Osteoblast (primary cell): ENCODE measurements at regions not wholly inside any gene's neighbourhood (a gene's known extent, or its start where the extent isn't known, plus 50 kb on each side); places are given as distances from the start of the nearest gene placed in this dataset.

ENCODE experiments used
- DNase-seq: peaks from one replicate; pipeline ENCODE4 v3.0.0; 2011; ENCODE audit warnings: low spot score, mixed read lengths; ENCODE audit not compliant: insufficient read length; ENCODE audit errors: missing footprints
- H2AFZ ChIP-seq: 2 replicates; pipeline ENCODE4 v1.6.0; 2011; ENCODE audit warnings: mild to moderate bottlenecking, low read length
- H3K27ac ChIP-seq: 2 replicates; pipeline ENCODE4 v1.5.1; 2011; ENCODE audit warnings: mild to moderate bottlenecking, low read depth, low read length, moderate library complexity
- H3K27me3 ChIP-seq: 2 replicates; pipeline ENCODE4 v1.6.0; 2012; ENCODE audit warnings: mild to moderate bottlenecking, control low read depth, inconsistent platforms, low read length, moderate library complexity; ENCODE audit not compliant: insufficient read depth
- H3K36me3 ChIP-seq: 2 replicates; pipeline ENCODE4 v1.5.1; 2011; ENCODE audit warnings: mild to moderate bottlenecking, low read length, control low read depth, moderate library complexity; ENCODE audit not compliant: insufficient read depth
- H3K4me1 ChIP-seq: 2 replicates; pipeline ENCODE4 v1.5.1; 2011; ENCODE audit warnings: mild to moderate bottlenecking, low read length, control low read depth, moderate library complexity; ENCODE audit not compliant: insufficient read depth
- H3K4me2 ChIP-seq: 2 replicates; pipeline ENCODE4 v1.6.0; 2011; ENCODE audit warnings: mild to moderate bottlenecking, low read length; ENCODE audit not compliant: insufficient read depth
- H3K4me3 ChIP-seq: fragments of 200-600 bp; sonication (generic); 3 replicates; pipeline ENCODE4 v1.5.1; 2012; ENCODE audit warnings: mild to moderate bottlenecking, low read length, inconsistent platforms; ENCODE audit not compliant: insufficient read depth
- H3K79me2 ChIP-seq: 2 replicates; pipeline ENCODE4 v1.6.0; 2012; ENCODE audit warnings: mild to moderate bottlenecking, low read length, control low read depth, inconsistent platforms; ENCODE audit not compliant: insufficient read depth
- H3K9me3 ChIP-seq: 2 replicates; pipeline ENCODE4 v1.5.1; 2011; ENCODE audit warnings: low read depth, low read length, control low read depth
- H4K20me1 ChIP-seq: 2 replicates; pipeline ENCODE4 v1.6.0; 2012; ENCODE audit warnings: mild to moderate bottlenecking, low read length, control low read depth; ENCODE audit not compliant: insufficient read depth
- CTCF ChIP-seq: IDR thresholded peaks from 2 replicates; pipeline ENCODE4 v1.5.1; 2011; ENCODE audit warnings: mild to moderate bottlenecking, low read depth, low read length, moderate library complexity; ENCODE audit errors: extremely low read depth

- no peak overlapping the region for H2AFZ ChIP-seq
- peaks cover 8% of the 10 kb centered on the region for H3K27me3 ChIP-seq
- H3K27ac ChIP-seq, result no peak overlapping the region
- no peaks in the 10 kb centered on the region for H4K20me1 ChIP-seq
- DNase-seq, result no peak
- no peaks in the 10 kb centered on the region for H3K79me2 ChIP-seq
- H3K4me2 ChIP-seq, result no peak overlapping the region
- H3K4me1 ChIP-seq, result no peaks in the 10 kb centered on the region
- no peaks in the 10 kb centered on the region for H3K36me3 ChIP-seq
- H3K9me3 ChIP-seq, result no peaks in the 10 kb centered on the region
- no peak for TF ChIP-seq CTCF
- no peak overlapping the region for H3K4me3 ChIP-seq
Measured at GRCh38 chr9:14524873-14525515, 168.2 kb downstream of the ZDHHC21 start.

- DNase-seq, result no peak
- H3K9me3 ChIP-seq, result no peaks in the 10 kb centered on the region
- no peak overlapping the region for H2AFZ ChIP-seq
- no peaks in the 10 kb centered on the region for H4K20me1 ChIP-seq
- H3K4me3 ChIP-seq, result no peak overlapping the region
- no peak overlapping the region for H3K4me2 ChIP-seq
- peaks cover 9% of the 10 kb centered on the region for H3K27me3 ChIP-seq
- no peaks in the 10 kb centered on the region for H3K79me2 ChIP-seq
- H3K36me3 ChIP-seq, result no peaks in the 10 kb centered on the region
- H3K27ac ChIP-seq, result no peak overlapping the region
- no peak for TF ChIP-seq CTCF
- no peaks in the 10 kb centered on the region for H3K4me1 ChIP-seq
Measured at GRCh38 chr9:14523545-14523944, 169.7 kb downstream of the ZDHHC21 start.

GRCh38 chr9:14522627-14523379 lies 170.4 kb downstream of the ZDHHC21 start:
- no peaks in the 10 kb centered on the region for H4K20me1 ChIP-seq
- no peak overlapping the region for H3K4me3 ChIP-seq
- no peaks in the 10 kb centered on the region for H3K4me1 ChIP-seq
- TF ChIP-seq CTCF, result no peak
- H3K27ac ChIP-seq, result no peak overlapping the region
- no peaks in the 10 kb centered on the region for H3K36me3 ChIP-seq
- H3K4me2 ChIP-seq, result no peak overlapping the region
- DNase-seq, result no peak
- no peaks in the 10 kb centered on the region for H3K9me3 ChIP-seq
- H2AFZ ChIP-seq, result no peak overlapping the region
- H3K79me2 ChIP-seq, result no peaks in the 10 kb centered on the region
- peaks cover 13% of the 10 kb centered on the region for H3K27me3 ChIP-seq

GRCh38 chr9:14520341-14520740 lies 172.9 kb downstream of the ZDHHC21 start:
- Histone ChIP-seq H3K4me2 (no peak overlapping the region), H3K4me1 (no peaks in the 10 kb centered on the region), H3K27ac (no peak overlapping the region), H3K36me3 (no peaks in the 10 kb centered on the region), H3K9me3 (no peaks in the 10 kb centered on the region), H2AFZ (no peak overlapping the region), H3K4me3 (no peak overlapping the region), H3K79me2 (no peaks in the 10 kb centered on the region), H3K27me3 (peaks cover 13% of the 10 kb centered on the region), H4K20me1 (no peaks in the 10 kb centered on the region)
- DNase-seq, result no peak
- TF ChIP-seq CTCF, result no peak
